Right lobe of liver (tissue), 6 donors: ENCODE measurements at regions not wholly inside any gene's neighbourhood (a gene's known extent, or its start where the extent isn't known, plus 50 kb on each side); places are given as distances from the start of the nearest gene placed in this dataset.
A peak's percentile ranks its signal among the peaks of the same experiment; 100 is the strongest.

Experiments
- ATAC-seq, 4 donors: fragments of 200-7000 bp; cut with Tn5 transposase; one replicate each; pipeline ENCODE4 v1.9.1; 2020; ENCODE audit warnings: mild to moderate bottlenecking in 4 of 4, moderate library complexity in 4 of 4
- DNase-seq, 3 donors: peaks; one replicate each; pipeline ENCODE4 v3.0.0-alpha.2; 2020
- H3K27ac ChIP-seq, 3 donors: fragments of 200-600 bp; one replicate each; pipeline ENCODE4 v1.8.0; 2022
- H3K27me3 ChIP-seq, 2 donors: fragments of 200-600 bp; one replicate each; pipeline ENCODE4 v1.8.0; 2022
- H3K36me3 ChIP-seq, 4 donors: fragments of 200-600 bp; sonication (generic) in 1 of 4; one replicate each; pipeline versions ENCODE4 v1.5.1 to v1.8.0; 2017 to 2022; ENCODE audit warnings: control low read depth in 1 of 4
- H3K4me1 ChIP-seq, 4 donors: fragments of 200-600 bp; sonication (generic) in 1 of 4; one replicate each; pipeline versions ENCODE4 v1.5.1 to v1.8.0; 2017 to 2022; ENCODE audit warnings: control low read depth in 1 of 4
- H3K4me3 ChIP-seq, 3 donors: fragments of 200-600 bp; one replicate each; pipeline ENCODE4 v1.8.0; 2022
- H3K9me3 ChIP-seq, 4 donors: fragments of 200-600 bp; sonication (generic) in 1 of 4; one replicate each; pipeline versions ENCODE4 v1.5.1 to v1.8.0; 2017 to 2022; ENCODE audit warnings: control low read depth in 1 of 4
- POLR2A ChIP-seq: fragments of 450-650 bp; IDR thresholded peaks from one replicate; pipeline ENCODE4 v1.6.1; 2017; ENCODE audit warnings: antibody characterized with exemption, mild to moderate bottlenecking
- WGBS: methylation state at CpG from one replicate; pipeline ENCODE4 v1.1.6; 2018; ENCODE audit warnings: low coverage, low lambda C conversion rate; ENCODE audit not compliant: insufficient coverage; ENCODE audit errors: missing lambda C conversion rate; 5-methylcytosine and 5-hydroxymethylcytosine counted together
- intact Hi-C, 2 donors: fragments of 100-400 bp; cut with DNase I; formaldehyde crosslinking; loops; one replicate each; pipeline versions ENCODE4 v1.11.2 to v1.14.1; 2022
- TF ChIP-seq, protein P1 (sequence below), 4 donors: fragments of 200-600 bp in 3 of 4; fragments of 450-650 bp in 1 of 4; IDR thresholded peaks; one replicate each; pipeline versions ENCODE4 v1.5.1 to v1.8.0; 2016 to 2022; ENCODE audit warnings: antibody characterized with exemption in 4 of 4, mild to moderate bottlenecking in 2 of 4
- donor health status: DM: no; HTN: yes; CAD: no.
- donor health status: DM: no; HTN: no; CAD: no.
- donor health status: DM: no; HTN: no; CAD: no.
- donor health status: DM: no; HTN: yes; CAD: no.
- donor health status: DM: no; HTN: yes; CAD: no.

DNA sequence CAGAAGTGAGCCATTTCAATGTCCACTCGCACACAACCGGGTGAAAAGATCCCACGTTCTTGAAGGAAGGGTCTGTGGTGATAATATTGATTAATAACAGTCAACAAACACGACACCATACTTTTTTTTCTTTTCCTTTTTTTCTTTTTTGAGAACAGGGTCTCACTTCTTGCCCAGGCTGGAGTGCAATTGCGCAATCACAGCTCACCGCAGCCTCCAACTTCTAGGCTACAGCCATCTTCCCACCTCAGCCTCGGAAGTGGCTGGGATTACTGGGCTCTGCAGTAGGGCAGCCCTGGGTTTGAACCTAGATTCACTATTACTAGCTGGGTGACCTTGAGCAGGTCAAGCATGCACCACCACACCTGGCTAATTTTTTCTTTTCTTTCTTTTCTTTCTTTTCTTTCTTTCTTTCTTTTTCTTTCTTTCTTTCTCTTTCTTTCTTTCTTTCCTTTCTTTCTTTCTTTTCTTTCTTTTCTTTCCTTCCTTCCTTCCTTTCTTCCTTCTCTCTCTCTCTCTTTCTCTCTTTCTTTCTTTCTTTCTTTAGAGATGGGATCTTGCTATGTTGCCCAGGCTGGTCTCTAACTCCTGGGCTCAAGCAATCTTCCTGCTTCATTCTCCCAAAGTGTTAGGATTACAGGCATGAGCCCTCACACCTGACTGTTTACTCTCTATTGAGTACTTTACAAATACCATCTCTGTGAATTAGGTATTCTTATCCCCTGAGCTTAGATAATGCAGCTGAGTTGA, 123.9 kb downstream of the SNX5 start:
- Histone ChIP-seq H3K9me3 (no peaks in the 10 kb centered on the region), H3K4me1 (no peaks in the 10 kb centered on the region), H3K27me3 (no peaks in the 10 kb centered on the region), H3K36me3 (no peaks in the 10 kb centered on the region), H3K4me3 (no peak overlapping the region), H3K27ac (no peak overlapping the region)
- TF ChIP-seq POLR2A = no peak
- TF ChIP-seq, protein P1, sequence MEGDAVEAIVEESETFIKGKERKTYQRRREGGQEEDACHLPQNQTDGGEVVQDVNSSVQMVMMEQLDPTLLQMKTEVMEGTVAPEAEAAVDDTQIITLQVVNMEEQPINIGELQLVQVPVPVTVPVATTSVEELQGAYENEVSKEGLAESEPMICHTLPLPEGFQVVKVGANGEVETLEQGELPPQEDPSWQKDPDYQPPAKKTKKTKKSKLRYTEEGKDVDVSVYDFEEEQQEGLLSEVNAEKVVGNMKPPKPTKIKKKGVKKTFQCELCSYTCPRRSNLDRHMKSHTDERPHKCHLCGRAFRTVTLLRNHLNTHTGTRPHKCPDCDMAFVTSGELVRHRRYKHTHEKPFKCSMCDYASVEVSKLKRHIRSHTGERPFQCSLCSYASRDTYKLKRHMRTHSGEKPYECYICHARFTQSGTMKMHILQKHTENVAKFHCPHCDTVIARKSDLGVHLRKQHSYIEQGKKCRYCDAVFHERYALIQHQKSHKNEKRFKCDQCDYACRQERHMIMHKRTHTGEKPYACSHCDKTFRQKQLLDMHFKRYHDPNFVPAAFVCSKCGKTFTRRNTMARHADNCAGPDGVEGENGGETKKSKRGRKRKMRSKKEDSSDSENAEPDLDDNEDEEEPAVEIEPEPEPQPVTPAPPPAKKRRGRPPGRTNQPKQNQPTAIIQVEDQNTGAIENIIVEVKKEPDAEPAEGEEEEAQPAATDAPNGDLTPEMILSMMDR (IDR thresholded peaks at IDR 0.05) = no peak
- DNase-seq = no peak
- ATAC-seq = no peak
- WGBS = 76% methylated on average over 6 of the region's 7 CpGs
- intact Hi-C loops = no loop called here

DNA sequence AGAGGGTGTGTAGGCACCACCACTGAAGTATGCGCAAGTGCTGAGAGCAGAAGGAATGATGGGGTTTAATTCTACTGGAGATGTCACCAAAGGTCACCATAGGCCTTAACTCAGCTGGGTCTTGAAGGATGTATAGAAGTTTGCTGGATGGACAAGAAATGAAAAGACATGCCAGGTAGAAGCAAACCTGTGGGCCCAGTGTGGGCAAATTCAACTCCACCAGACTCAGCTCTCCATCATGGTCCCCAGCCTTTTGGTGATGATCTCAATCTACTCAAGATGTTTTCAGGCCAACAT, 124.5 kb downstream of the SNX5 start:
- no peak overlapping the region for H3K27ac ChIP-seq
- no peak for TF ChIP-seq POLR2A
- TF ChIP-seq, protein P1 (IDR thresholded peaks at IDR 0.05) = no peak
- WGBS = 100% methylated on average over 1 of the region's 1 CpG

GRCh38 chr20:17843246-17844132, 125.1 kb downstream of the SNX5 start:
- ATAC-seq (peak in 2 of 4 donors; percentile 4 to 26), DNase-seq (no peak)
- intact Hi-C loops = no loop called here
- H3K27ac ChIP-seq = no peak overlapping the region
- H3K4me3 ChIP-seq = no peak overlapping the region
- H3K36me3 ChIP-seq = no peaks in the 10 kb centered on the region
- no peaks in the 10 kb centered on the region for H3K9me3 ChIP-seq
- H3K4me1 ChIP-seq = no peaks in the 10 kb centered on the region
- H3K27me3 ChIP-seq = no peaks in the 10 kb centered on the region
- TF ChIP-seq, protein P1 (IDR thresholded peaks at IDR 0.05) = no peak
- TF ChIP-seq POLR2A = no peak
- WGBS = 65% methylated on average over 10 of the region's 14 CpGs

More for the DNA sequence above, 124.5 kb downstream of the SNX5 start:
- no peaks in the 10 kb centered on the region for H3K36me3 ChIP-seq
- ATAC-seq (no peak), DNase-seq (no peak)
- no peak overlapping the region for H3K4me3 ChIP-seq
- no peaks in the 10 kb centered on the region for H3K4me1 ChIP-seq
- intact Hi-C loops = no loop called here
- no peaks in the 10 kb centered on the region for H3K27me3 ChIP-seq
- H3K9me3 ChIP-seq = no peaks in the 10 kb centered on the region

- Histone ChIP-seq H3K27me3 (no peaks in the 10 kb centered on the region), H3K9me3 (no peaks in the 10 kb centered on the region), H3K27ac (peak overlapping the region in 1 of 3 donors; percentile 31), H3K4me1 (no peaks in the 10 kb centered on the region), H3K36me3 (no peaks in the 10 kb centered on the region), H3K4me3 (no peak overlapping the region)
- no peak for ATAC-seq
- TF ChIP-seq, protein P1 (IDR thresholded peaks at IDR 0.05) = no peak
- TF ChIP-seq POLR2A = no peak
- intact Hi-C loops = no loop called here
- no peak for DNase-seq
- 80% methylated on average over 6 of the region's 13 CpGs for WGBS
These were observed 126.8 kb downstream of the SNX5 start for GRCh38 chr20:17841751-17842215.
